Activated CD8-positive, alpha-beta memory T cell treated with anti-CD3 and anti-CD28 coated beads, Interleukin-2, amount 50 U/mL, for 1 hour (primary cell): ENCODE measurements at regions not wholly inside any gene's neighbourhood (a gene's known extent, or its start where the extent isn't known, plus 50 kb on each side); places are given as distances from the start of the nearest gene placed in this dataset.
"Not testable (repeated sequence)": the region's sequence is repeated elsewhere in the genome, so short reads cannot be mapped to it uniquely, and the experiment has no call there.

ENCODE experiments used
- DNase-seq: peaks from one replicate; pipeline ENCODE4 v3.0.0-alpha.2; 2020; ENCODE audit errors: extremely low read depth

- DNase-seq: no peak
Observed at GRCh38 chr4:128570387-128570975, 239.0 kb upstream of the JADE1 start.

- DNase-seq: no peak
Observed at GRCh38 chr4:128566693-128567092, 242.8 kb upstream of the JADE1 start.

- no peak for DNase-seq
Observed at GRCh38 chr4:128565565-128566186, 243.8 kb upstream of the JADE1 start.

GRCh38 chr4:128565054-128565453, 244.4 kb upstream of the JADE1 start:
- no peak for DNase-seq

GRCh38 chr4:128564081-128564630, 245.3 kb upstream of the JADE1 start:
- DNase-seq: no peak

GRCh38 chr4:128560754-128561495, 248.6 kb upstream of the JADE1 start:
- DNase-seq: no peak

- DNase-seq: no peak
Observed at GRCh38 chr4:128558896-128559679, 250.4 kb upstream of the JADE1 start.

GRCh38 chr4:128556756-128557155, 252.7 kb upstream of the JADE1 start:
- DNase-seq: no peak

- no peak for DNase-seq
Observed at GRCh38 chr4:128553686-128554515, 255.6 kb upstream of the JADE1 start.

- no peak for DNase-seq
Observed at GRCh38 chr4:128552586-128552907, 257.0 kb upstream of the JADE1 start.

- no peak for DNase-seq
Observed at GRCh38 chr4:128551280-128551679, 258.2 kb upstream of the JADE1 start.

- DNase-seq: no peak
Observed at GRCh38 chr4:128550060-128550459, 259.4 kb upstream of the JADE1 start.

- no peak for DNase-seq
Observed at GRCh38 chr4:128549636-128550035, 259.9 kb upstream of the JADE1 start.

GRCh38 chr4:128548381-128548780, 260.8 kb upstream of the PGRMC2 start:
- DNase-seq: no peak

- no peak for DNase-seq
Observed at GRCh38 chr4:128544272-128544671, 256.7 kb upstream of the PGRMC2 start.

GRCh38 chr4:128543696-128544095, 256.1 kb upstream of the PGRMC2 start:
- no peak for DNase-seq

GRCh38 chr4:128542047-128542446, 254.4 kb upstream of the PGRMC2 start:
- DNase-seq: no peak

- no peak for DNase-seq
Observed at GRCh38 chr4:128540122-128540521, 252.5 kb upstream of the PGRMC2 start.

GRCh38 chr4:128538111-128538882, 250.7 kb upstream of the PGRMC2 start:
- DNase-seq: no peak

- DNase-seq: no peak
Observed at GRCh38 chr4:128536746-128537145, 249.1 kb upstream of the PGRMC2 start.

GRCh38 chr4:128535510-128535909, 247.9 kb upstream of the PGRMC2 start:
- not testable (repeated sequence) for DNase-seq
